ENCODE measurements at regions not wholly inside any gene's neighbourhood (a gene's known extent, or its start where the extent isn't known, plus 50 kb on each side); places are given as distances from the start of the nearest gene placed in this dataset.
A peak's percentile ranks its signal among the peaks of the same experiment; 100 is the strongest.

DNA sequence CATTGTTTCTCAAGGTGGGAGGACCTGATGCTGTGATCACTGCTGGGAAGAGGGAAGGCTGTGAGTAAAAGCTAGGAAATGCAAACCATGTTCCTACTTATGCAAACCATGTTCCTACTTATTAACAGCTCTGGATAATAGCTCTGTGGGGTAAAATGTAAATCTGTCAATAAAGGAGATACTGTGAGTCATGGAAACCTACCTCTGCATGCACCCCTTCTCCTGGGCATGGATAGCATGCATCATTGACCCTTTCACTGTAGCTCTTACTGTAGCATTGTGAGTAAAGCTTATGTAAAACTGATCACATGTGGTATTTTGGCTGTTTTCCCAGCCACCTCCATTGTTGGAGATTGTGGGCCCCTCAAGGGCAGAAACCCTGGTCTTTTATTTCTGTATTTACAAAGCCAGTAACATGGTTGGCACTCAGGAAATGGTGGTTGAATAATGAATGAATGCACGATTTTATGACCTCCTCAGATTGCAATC is 253.7 kb downstream of the GRIN2B start:
- 6 to 11% methylated on average over 1 of the region's 1 CpG for WGBS, 2 donors
- H3K27ac ChIP-seq (ENCODE audit: low read depth in 1 of 2, low read length in 1 of 2) = no peak overlapping the region
- no peak for ATAC-seq (ENCODE audit: insufficient read depth, low FRiP score)
- DNase-seq = peak in 2 of 3 donors; percentile 33 to 50
- no peaks in the 10 kb centered on the region for H3K27me3 ChIP-seq (ENCODE audit: control insufficient read depth in 3 of 3, insufficient read depth in 3 of 3, low read length in 2 of 3)
- no peak overlapping the region for H3K9ac ChIP-seq (ENCODE audit: insufficient read depth in 1 of 2, low read length in 2 of 2)
- peaks cover 0 to under 1% (median 0%) of the 10 kb centered on the region in 4 donors for H3K9me3 ChIP-seq (ENCODE audit: control insufficient read depth in 4 of 4, insufficient read depth in 3 of 4, low read length in 3 of 4)
- no peak overlapping the region for H3K4me3 ChIP-seq
- no peaks in the 10 kb centered on the region for H3K36me3 ChIP-seq (ENCODE audit: control insufficient read depth in 4 of 4, insufficient read depth in 4 of 4, low read length in 4 of 4)
- TF ChIP-seq, protein P1, sequence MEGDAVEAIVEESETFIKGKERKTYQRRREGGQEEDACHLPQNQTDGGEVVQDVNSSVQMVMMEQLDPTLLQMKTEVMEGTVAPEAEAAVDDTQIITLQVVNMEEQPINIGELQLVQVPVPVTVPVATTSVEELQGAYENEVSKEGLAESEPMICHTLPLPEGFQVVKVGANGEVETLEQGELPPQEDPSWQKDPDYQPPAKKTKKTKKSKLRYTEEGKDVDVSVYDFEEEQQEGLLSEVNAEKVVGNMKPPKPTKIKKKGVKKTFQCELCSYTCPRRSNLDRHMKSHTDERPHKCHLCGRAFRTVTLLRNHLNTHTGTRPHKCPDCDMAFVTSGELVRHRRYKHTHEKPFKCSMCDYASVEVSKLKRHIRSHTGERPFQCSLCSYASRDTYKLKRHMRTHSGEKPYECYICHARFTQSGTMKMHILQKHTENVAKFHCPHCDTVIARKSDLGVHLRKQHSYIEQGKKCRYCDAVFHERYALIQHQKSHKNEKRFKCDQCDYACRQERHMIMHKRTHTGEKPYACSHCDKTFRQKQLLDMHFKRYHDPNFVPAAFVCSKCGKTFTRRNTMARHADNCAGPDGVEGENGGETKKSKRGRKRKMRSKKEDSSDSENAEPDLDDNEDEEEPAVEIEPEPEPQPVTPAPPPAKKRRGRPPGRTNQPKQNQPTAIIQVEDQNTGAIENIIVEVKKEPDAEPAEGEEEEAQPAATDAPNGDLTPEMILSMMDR (IDR thresholded peaks at IDR 0.05; ENCODE audit: control extremely low read depth, extremely low read depth) = no peak
- peaks cover 0 to 2% (median 0%) of the 10 kb centered on the region in 5 donors for H3K4me1 ChIP-seq (ENCODE audit: control insufficient read depth in 5 of 5, insufficient read depth in 5 of 5, low read length in 5 of 5)

DNA sequence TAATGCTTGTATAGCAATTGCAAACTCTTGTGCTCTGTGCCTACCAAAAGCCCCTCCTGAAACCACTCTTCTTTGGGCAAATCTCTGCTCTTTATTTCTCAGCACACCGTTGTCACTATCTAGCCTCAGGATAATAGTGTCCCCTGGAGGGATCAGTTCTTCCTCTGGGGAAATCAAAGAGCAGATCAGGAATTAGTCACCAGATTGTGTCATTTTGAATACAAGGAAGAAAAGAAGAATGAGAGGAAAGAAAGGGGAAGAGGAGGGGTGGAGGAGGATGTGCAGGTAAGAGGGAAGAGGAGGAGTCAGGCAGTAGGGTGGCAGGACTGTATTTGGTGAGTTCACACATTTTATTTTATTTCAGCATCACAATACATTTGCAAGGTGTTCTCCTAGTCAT is 256.4 kb downstream of the GRIN2B start:
- Histone ChIP-seq H3K4me1 (ENCODE audit: control insufficient read depth in 5 of 5, insufficient read depth in 5 of 5, low read length in 5 of 5) (peaks cover 0 to 2% (median 0%) of the 10 kb centered on the region in 5 donors), H3K9ac (ENCODE audit: insufficient read depth in 1 of 2, low read length in 2 of 2) (no peak overlapping the region), H3K27me3 (ENCODE audit: control insufficient read depth in 3 of 3, insufficient read depth in 3 of 3, low read length in 2 of 3) (no peaks in the 10 kb centered on the region), H3K9me3 (ENCODE audit: control insufficient read depth in 4 of 4, insufficient read depth in 3 of 4, low read length in 3 of 4) (peaks cover 0 to 2% (median 0%) of the 10 kb centered on the region in 4 donors), H3K4me3 (no peak overlapping the region), H3K27ac (ENCODE audit: low read depth in 1 of 2, low read length in 1 of 2) (no peak overlapping the region), H3K36me3 (ENCODE audit: control insufficient read depth in 4 of 4, insufficient read depth in 4 of 4, low read length in 4 of 4) (no peaks in the 10 kb centered on the region)
- 34 to 44% methylated on average over 1 of the region's 1 CpG for WGBS, 2 donors
- no peak for ATAC-seq (ENCODE audit: insufficient read depth, low FRiP score)
- DNase-seq = no peak
- TF ChIP-seq, protein P1 (IDR thresholded peaks at IDR 0.05; ENCODE audit: control extremely low read depth, extremely low read depth) = no peak

DNA sequence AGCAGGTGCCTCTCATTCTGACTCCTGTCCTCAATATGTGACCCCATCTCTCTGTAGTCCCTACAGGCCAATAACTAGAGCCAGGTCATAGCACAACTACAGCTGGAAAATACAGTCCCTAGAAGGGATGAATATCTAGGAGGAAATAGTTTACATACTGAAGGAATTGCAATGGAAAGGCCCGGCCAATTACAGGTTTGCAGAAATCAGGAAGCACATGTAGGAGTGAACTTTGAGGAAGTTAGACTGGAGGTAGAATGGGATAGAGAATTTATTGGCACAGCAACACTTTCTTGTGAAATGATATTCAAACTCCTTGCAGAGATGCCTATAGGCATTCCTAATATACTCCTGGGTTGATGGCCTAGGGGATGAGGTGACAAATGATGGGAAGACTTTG is 257.3 kb downstream of the GRIN2B start:
- DNase-seq (no peak), ATAC-seq (ENCODE audit: insufficient read depth, low FRiP score) (no peak)
- peaks cover 0 to 2% (median 0%) of the 10 kb centered on the region in 5 donors for H3K4me1 ChIP-seq (ENCODE audit: control insufficient read depth in 5 of 5, insufficient read depth in 5 of 5, low read length in 5 of 5)
- no peak overlapping the region for H3K4me3 ChIP-seq
- TF ChIP-seq, protein P1 (IDR thresholded peaks at IDR 0.05; ENCODE audit: control extremely low read depth, extremely low read depth) = no peak
- no peaks in the 10 kb centered on the region for H3K36me3 ChIP-seq (ENCODE audit: control insufficient read depth in 4 of 4, insufficient read depth in 4 of 4, low read length in 4 of 4)
- H3K9me3 ChIP-seq (ENCODE audit: control insufficient read depth in 4 of 4, insufficient read depth in 3 of 4, low read length in 3 of 4) = peaks cover 0 to 2% (median 0%) of the 10 kb centered on the region in 4 donors
- no peak overlapping the region for H3K27ac ChIP-seq (ENCODE audit: low read depth in 1 of 2, low read length in 1 of 2)
- 35 to 51% methylated on average over 1 of the region's 1 CpG for WGBS, 2 donors
- H3K9ac ChIP-seq (ENCODE audit: insufficient read depth in 1 of 2, low read length in 2 of 2) = no peak overlapping the region
- no peaks in the 10 kb centered on the region for H3K27me3 ChIP-seq (ENCODE audit: control insufficient read depth in 3 of 3, insufficient read depth in 3 of 3, low read length in 2 of 3)

- ATAC-seq (ENCODE audit: insufficient read depth, low FRiP score) = no peak
These were observed 261.4 kb downstream of the GRIN2B start for GRCh38 chr12:13719986-13720385.

More at GRCh38 chr12:13719986-13720385, 261.4 kb downstream of the GRIN2B start:
- Histone ChIP-seq H3K36me3 (ENCODE audit: control insufficient read depth in 4 of 4, insufficient read depth in 4 of 4, low read length in 4 of 4) (no peaks in the 10 kb centered on the region), H3K4me1 (ENCODE audit: control insufficient read depth in 5 of 5, insufficient read depth in 5 of 5, low read length in 5 of 5) (no peaks in the 10 kb centered on the region), H3K9me3 (ENCODE audit: control insufficient read depth in 4 of 4, insufficient read depth in 3 of 4, low read length in 3 of 4) (peaks cover 0 to 2% (median 0%) of the 10 kb centered on the region in 4 donors), H3K9ac (ENCODE audit: insufficient read depth in 1 of 2, low read length in 2 of 2) (no peak overlapping the region), H3K27me3 (ENCODE audit: control insufficient read depth in 3 of 3, insufficient read depth in 3 of 3, low read length in 2 of 3) (no peaks in the 10 kb centered on the region), H3K27ac (ENCODE audit: low read depth in 1 of 2, low read length in 1 of 2) (no peak overlapping the region), H3K4me3 (no peak overlapping the region)
- TF ChIP-seq, protein P1 (IDR thresholded peaks at IDR 0.05; ENCODE audit: control extremely low read depth, extremely low read depth) = no peak
- 89 to 91% methylated on average over 2 of the region's 2 CpGs for WGBS, 2 donors
- no peak for DNase-seq
